K562 (cell line): ENCODE measurements at regions not wholly inside any gene's neighbourhood (a gene's known extent, or its start where the extent isn't known, plus 50 kb on each side); places are given as distances from the start of the nearest gene placed in this dataset.
A peak's percentile ranks its signal among the peaks of the same experiment; 100 is the strongest.

Source experiments
- ADNP ChIP-seq: fragments of 200-800 bp; sonication (Bioruptor generic); IDR thresholded peaks from 2 replicates; pipeline ENCODE4 v1.6.1; 2016; ENCODE audit warnings: missing genetic modification characterization, missing compliant biosample characterization
- BRD4 ChIP-seq: fragments of 200-600 bp; sonication (generic); IDR thresholded peaks from 2 replicates; pipeline ENCODE4 v1.6.1; 2017; ENCODE audit warnings: inconsistent platforms
- LARP7 ChIP-seq: fragments of 450-650 bp; IDR thresholded peaks from 2 replicates; pipeline ENCODE4 v1.6.1; 2016
- NONO ChIP-seq, 2 experiments: fragments of 200-400 bp in 1 of 2; fragments of 450-650 bp in 1 of 2; formaldehyde crosslinking in 1 of 2; IDR thresholded peaks; 2 replicates each; pipeline ENCODE4 v1.6.1; 2017; ENCODE audit warnings: low read depth in 2 of 2, mild to moderate bottlenecking in 2 of 2, moderate library complexity in 2 of 2, low read length in 1 of 2
- PHF8 ChIP-seq: fragments of 200-600 bp; sonication (generic); IDR thresholded peaks from 2 replicates; pipeline ENCODE4 v1.6.1; 2012; ENCODE audit warnings: mixed run types, mild to moderate bottlenecking, inconsistent platforms, low read length, moderate library complexity, borderline replicate concordance
- RAD21 ChIP-seq, 2 experiments: fragments of 250-450 bp in 1 of 2; fragments of 450-650 bp in 1 of 2; sonication (Bioruptor Pico) in 1 of 2; formaldehyde crosslinking in 1 of 2; IDR thresholded peaks in 1 of 2; conservative IDR thresholded peaks in 1 of 2; 2 replicates each; pipeline versions ENCODE4 v1.4.0 to v1.8.0; 2020 to 2022; ENCODE audit warnings: mild to moderate bottlenecking in 2 of 2, moderate library complexity in 1 of 2
- RB1 ChIP-seq: fragments of 450-650 bp; IDR thresholded peaks from 2 replicates; pipeline ENCODE4 v1.6.1; 2017; ENCODE audit warnings: low read depth, mild to moderate bottlenecking
- SIN3A ChIP-seq, 2 experiments: fragments of 150-350 bp in 1 of 2; IDR thresholded peaks; 2 replicates each; pipeline ENCODE4 v1.6.1; 2011 to 2016; ENCODE audit warnings: borderline replicate concordance in 2 of 2, low read depth in 2 of 2, low read length in 2 of 2, mild to moderate bottlenecking in 2 of 2, moderate library complexity in 2 of 2; ENCODE audit not compliant: control insufficient read depth in 1 of 2
- SMAD2 ChIP-seq: fragments of 150-350 bp; IDR thresholded peaks from 2 replicates; pipeline ENCODE4 v1.6.1; 2014; ENCODE audit warnings: low read depth, mild to moderate bottlenecking, low read length
- SMARCA4 ChIP-seq: fragments of 450-650 bp; IDR thresholded peaks from 2 replicates; pipeline ENCODE4 v1.6.1; 2016
- SPI1 ChIP-seq: IDR thresholded peaks from 2 replicates; pipeline ENCODE4 v1.6.1; 2011; ENCODE audit warnings: low read depth, low read length, control low read depth, borderline replicate concordance
- TARDBP ChIP-seq: fragments of 450-650 bp; IDR thresholded peaks from 2 replicates; pipeline ENCODE4 v1.6.1; 2016
- TBP ChIP-seq: optimal IDR thresholded peaks from 2 replicates; pipeline ENCODE3; 2011; ENCODE audit warnings: low read depth, low read length, improper control_type of control experiment
- TEAD1 ChIP-seq, 2 experiments: fragments of 450-650 bp in 1 of 2; sonication (generic) in 1 of 2; formaldehyde crosslinking; IDR thresholded peaks; 2 replicates each; pipeline versions ENCODE4 v1.4.0 to v1.8.0; 2020 to 2022; ENCODE audit warnings: mild to moderate bottlenecking in 2 of 2, missing genetic modification reagents in 1 of 2
- ZNF134 ChIP-seq: fragments of 250-450 bp; sonication (Bioruptor Pico); conservative IDR thresholded peaks from 2 replicates; pipeline ENCODE4 v1.4.0; 2020
- ZNF197 ChIP-seq: fragments of 200-800 bp; sonication (Bioruptor generic); IDR thresholded peaks from 2 replicates; pipeline ENCODE4 v1.6.1; 2016; ENCODE audit warnings: low read depth, missing genetic modification characterization, missing compliant biosample characterization
- TF ChIP-seq, protein P1 (sequence below): fragments of 450-650 bp; conservative IDR thresholded peaks from 2 replicates; pipeline ENCODE4 v1.6.1; 2016; ENCODE audit warnings: missing genetic modification characterization, low read depth, mild to moderate bottlenecking, control low read depth, missing compliant biosample characterization
- TF ChIP-seq, protein P2 (sequence below): fragments of 250-450 bp; sonication (Bioruptor Pico); IDR thresholded peaks from 2 replicates; pipeline ENCODE4 v1.8.0; 2021; ENCODE audit warnings: borderline replicate concordance, mild to moderate bottlenecking, moderate library complexity; ENCODE audit not compliant: poor library complexity, severe bottlenecking
- TF ChIP-seq, protein P3 (sequence below): fragments of 250-450 bp; sonication (Bioruptor Pico); IDR thresholded peaks from 2 replicates; pipeline ENCODE4 v1.4.0; 2020; ENCODE audit warnings: mild to moderate bottlenecking, moderate library complexity
- TF ChIP-seq, protein P4 (sequence below): fragments of 250-450 bp; sonication (Bioruptor Pico); IDR thresholded peaks from 2 replicates; pipeline ENCODE4 v1.5.1; 2021; ENCODE audit warnings: mild to moderate bottlenecking
- TF ChIP-seq, protein P5 (sequence below): fragments of 250-450 bp; sonication (Bioruptor Pico); IDR thresholded peaks from 2 replicates; pipeline ENCODE4 v1.4.0; 2020; ENCODE audit warnings: mild to moderate bottlenecking

DNA sequence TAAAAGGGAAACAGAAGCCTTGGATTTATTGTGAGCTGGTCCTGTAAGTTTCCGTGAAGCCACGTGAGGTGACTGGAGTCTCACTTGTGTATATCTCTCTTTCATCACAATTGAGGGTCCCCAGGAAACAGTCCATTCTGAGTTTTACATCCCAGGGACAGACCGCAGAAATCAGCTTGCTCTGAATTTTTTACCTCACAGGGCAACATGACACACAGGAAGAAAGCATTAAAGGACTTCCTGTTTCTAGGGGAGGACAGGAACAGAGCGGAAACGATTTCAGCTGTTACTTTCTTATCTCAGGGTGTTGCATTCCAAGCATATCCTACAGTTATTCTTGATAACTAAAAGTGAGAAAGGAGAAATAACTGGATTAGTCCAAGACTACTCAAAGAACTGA, 553.5 kb downstream of the TRAM1L1 start (continued):
- TF ChIP-seq, protein P1, sequence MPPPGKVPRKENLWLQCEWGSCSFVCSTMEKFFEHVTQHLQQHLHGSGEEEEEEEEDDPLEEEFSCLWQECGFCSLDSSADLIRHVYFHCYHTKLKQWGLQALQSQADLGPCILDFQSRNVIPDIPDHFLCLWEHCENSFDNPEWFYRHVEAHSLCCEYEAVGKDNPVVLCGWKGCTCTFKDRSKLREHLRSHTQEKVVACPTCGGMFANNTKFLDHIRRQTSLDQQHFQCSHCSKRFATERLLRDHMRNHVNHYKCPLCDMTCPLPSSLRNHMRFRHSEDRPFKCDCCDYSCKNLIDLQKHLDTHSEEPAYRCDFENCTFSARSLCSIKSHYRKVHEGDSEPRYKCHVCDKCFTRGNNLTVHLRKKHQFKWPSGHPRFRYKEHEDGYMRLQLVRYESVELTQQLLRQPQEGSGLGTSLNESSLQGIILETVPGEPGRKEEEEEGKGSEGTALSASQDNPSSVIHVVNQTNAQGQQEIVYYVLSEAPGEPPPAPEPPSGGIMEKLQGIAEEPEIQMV: no peak
- TF ChIP-seq, protein P2, sequence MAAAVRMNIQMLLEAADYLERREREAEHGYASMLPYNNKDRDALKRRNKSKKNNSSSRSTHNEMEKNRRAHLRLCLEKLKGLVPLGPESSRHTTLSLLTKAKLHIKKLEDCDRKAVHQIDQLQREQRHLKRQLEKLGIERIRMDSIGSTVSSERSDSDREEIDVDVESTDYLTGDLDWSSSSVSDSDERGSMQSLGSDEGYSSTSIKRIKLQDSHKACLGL (CRISPR knock-in tag): no peak
- TF ChIP-seq TEAD1 (CRISPR knock-in tag; IDR thresholded peaks at IDR 0.05) (peak in 1 of 2 experiments; percentile 84; a peak in 1 of 4 replicates), ADNP (tag) (no peak), SMARCA4 (no peak), LARP7 (no peak), RB1 (no peak), SIN3A (IDR thresholded peaks at IDR 0.05; ENCODE audit: borderline replicate concordance in 2 of 2, control insufficient read depth in 1 of 2, low read depth in 2 of 2, low read length in 2 of 2) (no peak), RAD21 (CRISPR knock-in tag; conservative IDR thresholded peaks at IDR 0.05 in 1 of 2, IDR thresholded peaks at IDR 0.05 in 1 of 2) (peak in 1 of 2 experiments; percentile 28; a peak in 2 of 4 replicates), SPI1 (0 out of 2 replicates have a peak, but pooled peaks have one; percentile 22), BRD4 (no peak), TARDBP (no peak), PHF8 (no peak), TBP (no peak), NONO (IDR thresholded peaks at IDR 0.05; ENCODE audit: low read depth in 2 of 2, low read length in 1 of 2) (no peak), SMAD2 (no peak), ZNF134 (CRISPR knock-in tag) (no peak), ZNF197 (no peak)
- TF ChIP-seq, protein P3, sequence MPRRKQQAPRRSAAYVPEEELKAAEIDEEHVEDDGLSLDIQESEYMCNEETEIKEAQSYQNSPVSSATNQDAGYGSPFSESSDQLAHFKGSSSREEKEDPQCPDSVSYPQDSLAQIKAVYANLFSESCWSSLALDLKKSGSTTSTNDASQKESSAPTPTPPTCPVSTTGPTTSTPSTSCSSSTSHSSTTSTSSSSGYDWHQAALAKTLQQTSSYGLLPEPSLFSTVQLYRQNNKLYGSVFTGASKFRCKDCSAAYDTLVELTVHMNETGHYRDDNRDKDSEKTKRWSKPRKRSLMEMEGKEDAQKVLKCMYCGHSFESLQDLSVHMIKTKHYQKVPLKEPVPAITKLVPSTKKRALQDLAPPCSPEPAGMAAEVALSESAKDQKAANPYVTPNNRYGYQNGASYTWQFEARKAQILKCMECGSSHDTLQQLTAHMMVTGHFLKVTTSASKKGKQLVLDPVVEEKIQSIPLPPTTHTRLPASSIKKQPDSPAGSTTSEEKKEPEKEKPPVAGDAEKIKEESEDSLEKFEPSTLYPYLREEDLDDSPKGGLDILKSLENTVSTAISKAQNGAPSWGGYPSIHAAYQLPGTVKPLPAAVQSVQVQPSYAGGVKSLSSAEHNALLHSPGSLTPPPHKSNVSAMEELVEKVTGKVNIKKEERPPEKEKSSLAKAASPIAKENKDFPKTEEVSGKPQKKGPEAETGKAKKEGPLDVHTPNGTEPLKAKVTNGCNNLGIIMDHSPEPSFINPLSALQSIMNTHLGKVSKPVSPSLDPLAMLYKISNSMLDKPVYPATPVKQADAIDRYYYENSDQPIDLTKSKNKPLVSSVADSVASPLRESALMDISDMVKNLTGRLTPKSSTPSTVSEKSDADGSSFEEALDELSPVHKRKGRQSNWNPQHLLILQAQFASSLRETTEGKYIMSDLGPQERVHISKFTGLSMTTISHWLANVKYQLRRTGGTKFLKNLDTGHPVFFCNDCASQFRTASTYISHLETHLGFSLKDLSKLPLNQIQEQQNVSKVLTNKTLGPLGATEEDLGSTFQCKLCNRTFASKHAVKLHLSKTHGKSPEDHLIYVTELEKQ (CRISPR knock-in tag): no peak
- TF ChIP-seq, protein P4, sequence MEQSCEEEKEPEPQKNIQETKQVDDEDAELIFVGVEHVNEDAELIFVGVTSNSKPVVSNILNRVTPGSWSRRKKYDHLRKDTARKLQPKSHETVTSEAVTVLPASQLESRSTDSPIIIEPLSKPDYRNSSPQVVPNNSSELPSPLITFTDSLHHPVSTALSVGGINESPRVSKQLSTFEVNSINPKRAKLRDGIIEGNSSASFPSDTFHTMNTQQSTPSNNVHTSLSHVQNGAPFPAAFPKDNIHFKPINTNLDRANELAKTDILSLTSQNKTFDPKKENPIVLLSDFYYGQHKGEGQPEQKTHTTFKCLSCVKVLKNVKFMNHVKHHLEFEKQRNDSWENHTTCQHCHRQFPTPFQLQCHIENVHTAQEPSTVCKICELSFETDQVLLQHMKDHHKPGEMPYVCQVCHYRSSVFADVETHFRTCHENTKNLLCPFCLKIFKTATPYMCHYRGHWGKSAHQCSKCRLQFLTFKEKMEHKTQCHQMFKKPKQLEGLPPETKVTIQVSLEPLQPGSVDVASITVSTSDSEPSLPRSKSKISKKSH (CRISPR knock-in tag): no peak
- TF ChIP-seq, protein P5, sequence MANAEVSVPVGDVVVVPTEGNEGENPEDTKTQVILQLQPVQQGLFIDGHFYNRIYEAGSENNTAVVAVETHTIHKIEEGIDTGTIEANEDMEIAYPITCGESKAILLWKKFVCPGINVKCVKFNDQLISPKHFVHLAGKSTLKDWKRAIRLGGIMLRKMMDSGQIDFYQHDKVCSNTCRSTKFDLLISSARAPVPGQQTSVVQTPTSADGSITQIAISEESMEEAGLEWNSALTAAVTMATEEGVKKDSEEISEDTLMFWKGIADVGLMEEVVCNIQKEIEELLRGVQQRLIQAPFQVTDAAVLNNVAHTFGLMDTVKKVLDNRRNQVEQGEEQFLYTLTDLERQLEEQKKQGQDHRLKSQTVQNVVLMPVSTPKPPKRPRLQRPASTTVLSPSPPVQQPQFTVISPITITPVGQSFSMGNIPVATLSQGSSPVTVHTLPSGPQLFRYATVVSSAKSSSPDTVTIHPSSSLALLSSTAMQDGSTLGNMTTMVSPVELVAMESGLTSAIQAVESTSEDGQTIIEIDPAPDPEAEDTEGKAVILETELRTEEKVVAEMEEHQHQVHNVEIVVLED (CRISPR knock-in tag): no peak
